GM21423 (cell line): ENCODE measurements at regions not wholly inside any gene's neighbourhood (a gene's known extent, or its start where the extent isn't known, plus 50 kb on each side); places are given as distances from the start of the nearest gene placed in this dataset.

Experiments
- ATAC-seq: cut with Tn5 transposase; IDR thresholded peaks from one replicate; pipeline ENCODE4 v1.9.1; 2021; ENCODE audit warnings: mild to moderate bottlenecking, moderate library complexity; ENCODE audit not compliant: unreplicated experiment

DNA sequence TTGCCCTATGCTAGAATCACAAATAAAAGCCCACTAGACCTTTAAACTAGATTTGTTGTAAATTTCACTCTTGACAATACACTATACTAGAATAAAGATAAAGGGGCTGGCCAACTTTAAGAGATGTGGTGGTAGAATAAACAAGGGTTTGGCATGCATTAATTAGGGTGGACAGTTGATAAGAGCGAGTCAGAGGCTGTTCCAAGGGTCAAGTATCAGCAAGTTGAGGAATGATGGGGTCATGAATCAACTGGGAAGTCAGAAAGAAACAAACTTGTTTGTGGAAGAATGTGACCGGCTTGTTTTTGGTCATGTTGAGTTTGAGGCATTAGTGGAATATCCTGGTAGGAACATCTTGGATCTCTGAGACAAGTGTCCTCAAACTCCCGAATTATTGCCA lies 398.3 kb upstream of the TNP1 start:
- ATAC-seq: no peak

DNA sequence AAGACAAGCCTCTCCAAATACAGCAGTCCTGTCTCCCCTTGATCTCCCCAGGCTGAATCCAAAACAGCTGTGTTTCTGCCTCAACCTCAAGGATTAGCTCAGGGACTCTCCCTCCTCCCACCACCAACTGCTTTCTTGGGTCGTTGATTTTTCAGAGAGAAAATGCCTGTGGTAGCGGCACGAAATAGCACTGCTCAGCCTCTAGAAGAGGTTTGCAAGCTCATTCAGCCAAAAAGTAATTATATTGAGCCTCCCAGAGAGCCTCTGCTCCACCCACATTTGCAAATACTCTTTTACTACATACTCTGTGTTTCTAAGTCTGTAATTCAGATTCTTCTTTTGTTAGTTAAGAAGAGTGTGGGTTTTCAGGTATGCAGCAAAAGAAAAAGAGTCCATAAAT lies 396.4 kb upstream of the TNP1 start:
- no peak for ATAC-seq

DNA sequence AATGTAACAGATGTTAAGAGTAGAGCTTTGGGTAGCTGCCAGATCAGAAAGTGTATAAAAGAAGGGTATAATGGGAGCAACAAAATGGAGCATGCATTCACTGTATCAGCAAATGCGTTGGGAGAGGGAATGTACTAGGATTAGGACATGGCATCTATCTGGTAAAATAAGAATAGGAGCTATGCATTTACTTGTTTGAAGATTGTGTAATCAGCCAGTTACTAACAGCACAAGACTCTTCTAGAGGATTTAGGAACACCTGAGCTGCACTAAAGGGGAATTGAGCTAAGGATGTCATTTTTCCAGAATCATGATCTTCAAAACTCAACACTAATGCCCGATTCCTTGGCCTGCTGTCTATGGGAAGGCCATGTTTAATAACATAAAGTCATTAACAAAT lies 394.2 kb upstream of the TNP1 start:
- no peak for ATAC-seq

DNA sequence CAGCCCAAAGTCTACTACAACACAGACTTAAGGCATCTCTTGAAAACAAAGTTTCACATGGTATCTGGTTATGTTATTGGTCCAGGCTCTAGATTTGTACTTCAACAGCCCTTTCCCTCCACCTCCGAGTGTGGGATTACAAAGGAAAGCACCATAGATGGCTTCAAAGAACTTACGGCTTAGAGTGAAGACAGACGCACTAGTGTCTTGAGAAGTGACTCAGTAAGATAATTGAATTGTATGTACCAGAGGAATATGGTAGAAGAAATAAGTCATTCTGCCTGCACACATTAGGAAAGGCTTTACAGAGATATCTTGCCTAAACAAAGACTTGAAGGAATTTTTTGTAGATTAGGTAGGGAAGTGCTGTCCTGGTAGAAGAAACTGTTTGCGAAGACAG lies 392.3 kb upstream of the TNP1 start:
- ATAC-seq: no peak

DNA sequence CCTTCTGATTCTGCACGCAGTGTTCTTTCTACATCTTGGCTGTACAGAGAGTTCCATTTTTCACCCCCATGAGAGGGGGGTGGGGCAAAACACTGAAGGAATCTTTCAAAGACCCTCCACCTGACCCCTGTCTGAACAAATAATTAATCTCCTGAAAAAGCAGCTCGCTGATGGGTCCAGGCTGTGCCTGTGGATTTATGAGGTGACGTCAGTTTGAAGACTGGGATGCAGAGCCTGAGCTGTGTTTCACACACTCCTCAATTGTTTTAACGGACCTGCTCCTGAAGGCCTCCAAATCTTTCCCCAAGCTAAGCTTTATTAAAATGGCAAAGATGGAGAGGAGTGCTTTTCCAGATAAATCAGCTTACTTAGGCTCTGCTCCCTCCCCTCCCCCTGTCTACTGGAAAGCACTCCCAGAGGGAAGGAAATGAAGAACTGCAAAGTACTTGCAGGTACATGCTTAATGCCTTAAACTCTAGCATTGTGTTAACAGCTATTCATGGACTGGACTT lies 390.2 kb upstream of the TNP1 start:
- ATAC-seq: no peak

DNA sequence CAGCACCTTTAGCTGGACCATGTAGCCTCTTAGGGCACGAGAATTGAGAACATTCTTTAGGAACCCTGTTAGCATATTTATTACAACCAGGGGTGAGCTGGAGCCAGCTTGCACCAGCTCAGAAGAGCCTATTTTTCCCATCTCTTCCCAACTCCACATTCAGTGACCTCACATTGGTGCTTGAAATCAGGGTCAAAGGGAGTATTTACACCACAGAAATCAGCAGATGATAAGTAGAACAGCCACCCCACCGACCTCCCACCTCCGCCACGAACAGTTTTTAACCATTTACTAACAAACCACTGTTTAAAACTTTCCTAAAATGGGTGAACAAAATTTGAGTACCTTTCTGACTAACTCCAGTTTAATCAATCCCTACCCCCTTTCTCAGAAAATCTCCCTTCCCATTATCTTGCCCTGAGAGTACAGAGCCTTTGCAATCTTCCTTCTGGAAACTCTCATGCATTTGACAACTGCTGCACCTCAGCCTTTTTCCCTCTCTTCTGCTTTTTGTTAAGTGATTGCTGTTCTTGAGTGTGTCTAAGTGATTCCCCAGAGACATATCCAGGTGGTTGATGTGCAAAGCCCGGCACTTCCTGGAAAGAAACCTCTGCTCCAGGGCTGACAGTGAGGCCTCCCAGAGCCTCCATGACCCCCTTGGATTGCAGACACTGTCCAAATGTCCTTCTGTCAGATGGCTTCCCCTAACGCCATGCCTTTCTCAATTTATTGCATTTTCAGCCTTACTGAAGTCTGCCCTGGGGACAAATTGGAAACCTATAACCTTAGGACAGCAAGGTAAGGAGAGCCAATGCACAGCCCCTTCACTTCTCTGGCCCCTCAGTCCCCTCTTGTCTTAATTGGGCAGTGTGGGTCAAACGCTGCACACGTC lies 389.5 kb upstream of the TNP1 start:
- ATAC-seq: no peak

DNA sequence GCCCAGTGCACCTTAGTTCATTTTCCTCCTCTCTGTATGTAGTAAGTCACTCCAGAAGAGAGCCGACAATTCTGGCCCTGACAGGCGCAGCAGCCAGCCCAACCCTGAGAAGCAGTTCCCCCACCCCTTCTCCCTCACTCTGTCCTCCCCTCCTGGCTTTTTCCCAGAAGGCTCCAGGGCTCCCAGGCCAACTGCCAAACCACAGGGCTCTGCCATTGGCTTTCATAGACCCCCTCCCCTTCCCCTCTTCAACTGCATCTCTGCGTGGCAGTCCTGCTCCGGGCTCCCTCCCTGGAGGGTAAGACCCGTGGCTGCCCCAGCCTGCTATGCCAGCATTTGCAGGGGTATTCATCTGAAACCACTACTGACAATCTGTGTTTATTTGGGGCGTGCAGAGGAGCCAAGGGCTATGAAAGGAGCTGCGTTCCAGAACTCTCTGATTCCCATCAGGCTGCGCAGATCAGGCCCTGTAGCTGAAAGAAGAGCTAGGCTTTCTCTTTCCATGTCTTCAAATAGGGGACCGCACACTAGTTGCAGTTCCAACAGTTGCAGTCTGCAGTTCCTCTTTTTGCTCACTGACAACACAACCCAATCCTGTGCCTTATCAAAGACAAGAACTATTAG lies 388.6 kb upstream of the TNP1 start:
- ATAC-seq: peak; percentile 99

DNA sequence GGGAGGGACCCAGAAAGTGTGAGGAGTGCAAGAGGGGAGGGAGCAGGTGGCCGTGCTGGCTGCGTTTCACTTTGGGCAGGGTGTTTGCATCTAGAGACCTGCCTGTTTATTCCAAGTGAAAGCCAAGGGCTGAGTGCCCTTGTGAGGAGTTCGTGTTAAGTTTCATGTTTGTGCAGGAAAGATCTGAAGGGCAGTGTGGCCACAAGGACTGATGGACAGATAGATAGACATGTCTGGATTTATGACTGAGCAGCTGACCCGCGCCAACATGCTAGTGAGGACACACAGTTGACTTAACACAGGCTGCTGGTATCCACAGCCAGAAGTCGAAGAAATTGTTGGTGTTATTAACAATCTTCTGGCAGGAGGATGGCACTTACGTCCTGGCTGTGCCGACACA lies 387.6 kb upstream of the TNP1 start:
- no peak for ATAC-seq

DNA sequence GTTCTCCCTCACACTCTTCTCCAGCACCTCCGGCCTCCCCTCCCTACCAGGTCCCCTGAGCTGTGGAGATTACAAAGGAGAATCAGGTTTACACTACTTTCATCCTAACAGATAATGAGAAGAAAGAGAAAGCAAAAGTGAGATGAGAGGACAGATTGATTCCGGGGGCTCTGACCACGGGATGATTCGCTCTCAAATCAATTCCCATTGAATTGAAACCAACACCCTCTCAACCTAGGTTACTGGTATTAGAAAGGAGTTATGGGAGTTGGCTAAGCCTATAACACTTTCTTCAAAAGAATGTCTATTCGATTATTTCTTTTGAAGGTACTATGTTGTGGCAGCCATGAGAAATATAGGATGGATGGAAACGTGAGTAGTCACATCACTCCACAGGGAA lies 386.2 kb upstream of the TNP1 start:
- no peak for ATAC-seq

DNA sequence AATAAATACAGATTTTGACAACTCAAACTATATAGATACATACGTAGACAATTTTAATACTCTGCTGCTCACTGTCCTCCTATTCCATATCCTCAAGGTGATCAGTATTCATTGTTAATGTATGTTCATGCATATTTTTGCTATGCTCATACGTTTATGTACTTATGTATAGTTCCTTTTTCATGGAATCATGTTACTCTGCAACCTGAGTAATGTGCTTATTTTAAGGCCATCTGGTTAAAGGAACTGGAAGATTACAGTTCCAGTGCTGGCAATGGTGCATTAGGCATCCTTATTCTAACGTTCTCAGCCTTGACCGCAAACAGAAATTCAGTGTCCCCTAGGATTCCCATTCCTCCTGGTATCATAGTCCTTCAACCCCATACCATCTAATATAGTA lies 385.0 kb upstream of the TNP1 start:
- no peak for ATAC-seq

DNA sequence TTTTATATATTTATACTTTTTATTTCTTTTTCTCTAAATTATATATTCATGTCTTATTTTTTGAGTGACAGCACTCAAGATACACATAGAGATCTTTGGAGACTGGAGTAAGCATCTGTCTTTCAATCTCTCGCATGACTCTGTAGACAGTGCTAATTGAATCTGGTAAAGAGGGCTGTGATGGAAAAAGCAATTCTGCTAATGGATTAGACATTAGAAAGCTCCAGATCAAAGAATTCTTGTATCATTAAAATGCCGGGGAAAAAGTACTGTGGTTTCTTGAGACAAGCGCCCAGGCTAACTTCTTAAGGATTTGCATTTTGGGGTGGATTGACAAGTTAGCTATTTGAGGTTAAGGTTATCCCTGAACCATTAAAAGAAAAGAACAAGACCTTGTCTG lies 383.1 kb upstream of the TNP1 start:
- ATAC-seq: no peak

DNA sequence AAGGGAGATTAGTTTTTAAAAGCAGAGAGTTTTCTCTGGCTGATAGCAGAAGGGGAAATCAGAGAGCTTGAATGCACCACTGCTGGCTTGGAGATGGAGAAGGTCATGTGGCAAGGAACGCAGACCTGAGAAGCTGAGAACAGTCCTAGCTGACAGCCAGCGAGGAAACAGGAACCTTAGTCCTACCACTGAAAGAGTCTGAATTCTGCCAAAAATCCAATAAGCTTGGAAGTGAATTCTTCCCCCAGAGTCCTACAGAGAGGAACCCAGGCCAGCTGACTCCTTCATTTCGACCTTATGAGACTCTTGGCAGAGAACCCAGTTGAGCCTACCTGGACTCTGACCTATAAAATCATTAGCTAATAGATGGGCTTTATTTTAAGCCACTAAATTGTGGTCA lies 371.9 kb upstream of the TNP1 start:
- no peak for ATAC-seq

DNA sequence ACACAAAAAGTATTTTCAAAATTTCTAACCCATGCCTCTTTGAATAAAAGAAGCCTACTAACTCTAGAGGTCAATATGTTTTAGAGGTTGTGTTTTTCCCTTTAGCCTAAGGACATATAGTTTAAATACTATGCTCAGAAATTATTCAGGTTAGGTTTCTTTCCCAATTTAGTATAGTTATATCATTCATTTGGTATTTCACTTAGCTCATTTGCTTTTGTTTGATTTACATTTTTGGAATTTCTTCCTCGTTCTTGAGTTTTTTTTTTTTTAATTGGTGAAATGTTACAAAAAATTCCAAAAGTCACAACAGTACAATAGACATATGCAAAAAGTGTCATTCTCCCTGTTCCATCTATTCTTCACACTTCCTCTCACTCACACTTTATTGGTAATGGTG lies 371.3 kb upstream of the TNP1 start:
- no peak for ATAC-seq

DNA sequence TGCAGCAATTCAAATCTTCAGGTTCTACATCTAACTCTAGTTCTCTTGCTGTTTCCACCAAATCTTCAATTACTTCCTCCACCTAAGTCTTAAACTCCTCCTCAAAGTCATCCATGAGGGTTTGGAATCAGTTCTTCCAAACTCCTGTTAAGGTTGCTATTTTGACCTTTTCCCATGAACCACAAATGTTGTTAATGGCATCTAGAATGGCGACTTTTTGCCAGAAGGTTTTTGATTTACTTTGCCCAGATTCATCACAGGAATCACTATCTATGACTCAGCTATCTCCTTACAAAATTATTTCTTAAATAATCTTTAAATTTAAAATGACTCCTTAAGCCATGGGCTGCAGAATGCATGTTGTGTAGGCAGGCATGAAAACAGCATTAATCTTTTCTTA lies 368.9 kb upstream of the TNP1 start:
- no peak for ATAC-seq

DNA sequence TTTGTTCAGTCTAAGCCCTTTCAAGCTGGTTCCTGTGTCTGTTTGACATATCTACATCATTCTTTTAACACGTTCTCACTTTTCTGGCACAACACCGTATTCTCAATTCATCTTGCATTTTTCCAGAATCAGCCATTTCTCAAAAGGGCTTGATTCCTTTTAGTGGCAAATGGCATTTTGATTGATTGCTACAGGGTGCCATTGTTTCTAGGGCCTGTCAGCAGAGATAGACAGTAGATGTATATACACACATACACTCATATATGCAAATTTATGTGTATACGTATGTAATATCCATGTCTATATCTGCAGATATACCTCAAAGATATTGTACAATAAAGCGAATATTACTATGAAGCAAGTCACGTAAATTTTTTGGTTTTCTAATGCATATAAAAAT lies 367.9 kb upstream of the TNP1 start:
- ATAC-seq: no peak

DNA sequence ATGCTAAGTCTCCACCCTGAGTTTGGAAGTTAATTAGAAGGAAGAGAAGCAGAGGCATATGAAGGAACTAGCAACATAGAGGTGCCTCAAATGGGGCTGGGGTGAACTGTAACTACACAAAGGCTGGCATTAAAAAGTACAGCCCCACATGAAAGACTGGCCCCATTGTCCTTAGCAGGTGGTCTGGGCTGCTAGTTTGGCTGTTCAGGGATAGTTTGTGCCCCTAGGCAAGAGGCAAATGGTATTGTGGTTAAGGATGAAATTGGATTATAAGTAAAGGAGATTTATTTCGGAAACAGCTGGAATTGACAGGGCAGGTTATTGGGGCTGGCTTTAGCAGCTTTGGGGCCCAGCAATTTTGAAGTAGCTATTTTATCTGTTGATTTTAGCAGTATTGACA lies 365.7 kb upstream of the TNP1 start:
- ATAC-seq: no peak

DNA sequence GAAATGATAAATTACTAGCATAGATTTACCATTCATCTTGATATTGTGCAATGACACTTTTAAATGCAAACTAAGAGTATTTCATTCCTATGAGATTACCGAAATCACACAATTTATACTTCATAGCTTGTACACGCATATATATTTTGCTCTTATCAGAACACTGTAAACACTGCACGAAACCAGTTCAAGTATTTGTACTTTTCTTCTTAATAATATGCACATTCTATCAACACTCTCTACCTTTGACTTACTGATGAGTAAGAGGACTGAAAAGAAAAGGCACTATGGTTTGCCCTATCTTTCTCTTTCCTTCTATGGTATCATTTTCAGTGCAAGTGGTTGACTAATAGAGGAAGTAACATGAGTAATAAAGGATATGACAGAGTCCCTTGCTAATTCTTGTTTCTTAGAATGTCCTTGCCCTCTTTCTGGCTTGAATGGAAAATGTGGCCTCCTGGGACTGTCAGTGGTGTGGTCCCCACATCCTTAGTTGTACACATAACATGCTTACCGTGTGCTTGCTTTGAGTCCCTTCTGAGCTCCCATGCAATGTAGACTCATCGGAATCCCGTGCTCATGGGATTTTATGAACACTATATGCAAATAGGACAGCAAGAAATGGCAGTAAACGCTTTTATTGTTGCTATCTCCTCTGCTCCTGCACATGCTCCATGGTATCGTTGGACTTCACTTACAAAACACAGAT lies 363.5 kb upstream of the TNP1 start:
- peak; percentile 71 for ATAC-seq

DNA sequence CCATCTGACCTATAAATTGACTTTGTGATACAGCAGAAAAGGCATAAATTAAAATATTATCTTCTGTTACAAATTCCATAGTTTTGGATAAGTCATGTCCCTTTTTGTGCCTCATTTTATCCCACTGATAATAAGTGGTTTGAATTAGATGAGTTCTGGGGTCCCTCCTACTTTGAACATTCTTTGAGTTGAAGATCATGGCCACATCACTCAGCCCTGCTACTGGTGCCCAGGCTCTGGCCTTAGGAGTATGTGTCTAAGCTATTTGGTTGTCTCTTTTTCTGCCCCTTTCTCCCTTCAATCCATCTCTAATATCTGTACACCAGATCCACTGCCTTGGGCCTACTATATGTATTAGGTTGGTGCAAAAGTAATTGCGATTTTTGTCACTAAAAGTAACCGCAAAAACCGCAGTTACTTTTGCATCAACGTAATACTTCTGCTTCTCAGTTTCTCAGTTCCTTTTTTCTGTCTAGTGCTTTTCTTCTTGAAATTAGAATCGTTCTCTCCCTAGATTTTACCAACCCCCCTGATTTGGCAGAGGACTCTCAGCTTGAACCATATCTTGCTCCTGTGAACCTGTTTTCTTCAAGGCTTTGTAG lies 362.5 kb upstream of the TNP1 start:
- peak; percentile 26 for ATAC-seq

DNA sequence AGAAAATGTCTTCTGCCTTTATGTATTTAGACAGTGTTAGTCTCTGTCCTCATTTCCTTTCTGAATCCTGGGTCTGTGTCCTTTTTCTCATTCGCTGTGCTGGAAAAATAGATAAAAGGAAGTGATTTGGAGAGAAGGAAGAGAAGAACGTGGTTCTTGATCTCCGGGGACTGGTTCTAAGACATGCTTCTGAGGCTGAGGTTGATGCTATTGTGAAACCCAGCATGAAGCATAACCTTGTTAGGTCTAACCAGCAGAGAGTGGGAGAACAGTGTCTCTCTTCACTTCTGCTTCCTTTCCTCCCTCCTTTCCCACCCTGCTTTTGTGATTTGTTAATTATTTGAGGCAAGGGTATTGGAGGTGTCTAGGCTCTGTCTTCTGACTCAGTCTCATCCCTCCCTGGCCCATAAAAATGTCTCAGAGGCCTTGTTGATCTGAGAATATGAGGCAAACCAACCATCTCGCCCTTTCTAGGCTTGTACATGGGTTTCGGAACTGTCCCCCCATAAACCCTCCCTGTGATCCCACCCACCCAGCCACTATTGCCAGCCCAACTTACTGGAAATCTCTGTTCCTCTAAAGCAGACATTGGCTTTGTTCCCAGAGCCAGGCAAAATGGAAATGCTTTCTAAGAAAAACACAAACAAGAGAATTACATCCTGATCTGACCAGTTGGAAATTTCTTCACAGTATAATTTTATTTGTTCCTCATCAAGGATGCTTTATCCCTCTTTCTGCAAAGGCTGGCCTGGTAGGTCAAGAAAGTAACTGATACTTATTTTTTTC lies 360.6 kb upstream of the TNP1 start:
- no peak for ATAC-seq

DNA sequence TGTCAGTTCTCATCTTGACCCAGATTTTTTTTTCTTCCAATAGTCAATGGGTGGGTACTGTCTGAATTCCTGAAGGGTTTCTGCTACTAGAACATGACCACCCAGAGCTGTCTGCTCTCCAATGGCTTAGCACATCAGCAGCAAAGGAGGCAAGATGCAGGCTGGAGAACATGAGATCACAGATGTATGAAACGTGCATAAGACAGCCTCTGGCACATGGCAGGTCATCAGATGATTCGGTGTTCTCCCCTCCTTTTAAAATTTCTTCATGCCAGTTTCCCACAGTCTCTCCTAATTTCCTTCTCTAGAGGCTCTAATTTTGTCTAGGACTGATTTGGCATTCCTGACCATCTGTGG lies 359.3 kb upstream of the TNP1 start:
- no peak for ATAC-seq
